ENCODE measurements at regions not wholly inside any gene's neighbourhood (a gene's known extent, or its start where the extent isn't known, plus 50 kb on each side); places are given as distances from the start of the nearest gene placed in this dataset.

DNA sequence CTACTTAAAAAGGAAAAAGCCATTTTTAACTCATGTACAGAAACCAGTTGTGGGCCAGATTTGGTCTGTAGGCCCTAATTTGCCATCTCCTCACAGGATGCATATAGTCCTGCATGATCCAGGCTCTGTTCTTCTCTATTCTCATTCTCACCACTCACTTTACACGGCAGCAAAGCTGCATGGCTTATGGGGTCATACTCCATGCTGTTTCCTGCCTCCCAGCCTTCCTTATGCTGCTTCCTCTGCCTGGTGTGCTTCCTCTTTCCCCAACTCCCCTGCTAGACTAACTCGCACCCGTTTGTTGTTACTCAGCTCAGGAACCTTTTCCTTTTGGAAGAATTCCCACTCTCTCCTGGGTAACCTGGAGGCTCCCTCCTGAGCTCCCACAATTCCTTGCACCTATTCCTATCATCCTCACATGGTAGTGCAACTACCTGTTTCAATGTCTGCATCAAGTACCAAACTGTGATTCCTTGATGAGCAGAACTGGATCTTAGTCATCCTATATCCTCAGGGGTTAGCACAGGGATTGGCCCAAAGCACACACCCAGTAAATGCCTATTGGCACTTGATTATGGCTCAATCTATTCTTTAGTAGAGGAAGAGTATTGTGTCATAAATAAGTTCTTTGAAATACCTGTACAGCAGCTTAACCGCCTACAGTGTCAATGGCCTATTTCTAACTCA is 172.1 kb upstream of the MITF start (continued):
- TF ChIP-seq FOXS1 (CRISPR knock-in tag; IDR thresholded peaks at IDR 0.05): no peak

- ChIA-PET CTCF (no interaction called here), POLR2A (no interaction called here)
- no peak for TF ChIP-seq NFE2L2 (conservative IDR thresholded peaks at IDR 0.05; ENCODE audit: low read length)
- no peak for TF ChIP-seq SREBF2 (IDR thresholded peaks at IDR 0.05)
- TF ChIP-seq, protein P1, sequence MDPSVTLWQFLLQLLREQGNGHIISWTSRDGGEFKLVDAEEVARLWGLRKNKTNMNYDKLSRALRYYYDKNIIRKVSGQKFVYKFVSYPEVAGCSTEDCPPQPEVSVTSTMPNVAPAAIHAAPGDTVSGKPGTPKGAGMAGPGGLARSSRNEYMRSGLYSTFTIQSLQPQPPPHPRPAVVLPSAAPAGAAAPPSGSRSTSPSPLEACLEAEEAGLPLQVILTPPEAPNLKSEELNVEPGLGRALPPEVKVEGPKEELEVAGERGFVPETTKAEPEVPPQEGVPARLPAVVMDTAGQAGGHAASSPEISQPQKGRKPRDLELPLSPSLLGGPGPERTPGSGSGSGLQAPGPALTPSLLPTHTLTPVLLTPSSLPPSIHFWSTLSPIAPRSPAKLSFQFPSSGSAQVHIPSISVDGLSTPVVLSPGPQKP (IDR thresholded peaks at IDR 0.05; ENCODE audit: low read depth, low read length): no peak
- TF ChIP-seq HEYL (CRISPR knock-in tag; IDR thresholded peaks at IDR 0.05): no peak
- TF ChIP-seq ZSCAN20 (CRISPR knock-in tag; IDR thresholded peaks at IDR 0.05): no peak
- TF ChIP-seq FOSB (CRISPR knock-in tag; IDR thresholded peaks at IDR 0.05): no peak
- no peak for TF ChIP-seq ZNF302 (CRISPR knock-in tag; IDR thresholded peaks at IDR 0.05)
- TF ChIP-seq CHD2 (IDR thresholded peaks at IDR 0.05; ENCODE audit: low read length, partially characterized antibody): no peak
- no peak for TF ChIP-seq MAFK (IDR thresholded peaks at IDR 0.05; ENCODE audit: partially characterized antibody)
- no peak for TF ChIP-seq RNF2 (IDR thresholded peaks at IDR 0.05; ENCODE audit: borderline replicate concordance, low read depth)
- no peak for TF ChIP-seq JUN (IDR thresholded peaks at IDR 0.05)
- TF ChIP-seq HES2 (IDR thresholded peaks at IDR 0.05): no peak
- no peak for TF ChIP-seq CEBPB (IDR thresholded peaks at IDR 0.05)
- H3K4me2 ChIP-seq: no peak overlapping the region
- no peak for DNase-seq (ENCODE audit: low read depth in 1 of 2, low spot score in 1 of 2)
- no peak for FAIRE-seq
- no peaks in the 10 kb centered on the region for H3K9me3 ChIP-seq
- H3K4me3 ChIP-seq: no peak overlapping the region
- no peaks in the 10 kb centered on the region for H3K4me1 ChIP-seq
- H3K27ac ChIP-seq: no peak overlapping the region
- WGBS (ENCODE audit: missing lambda C conversion rate): 78% methylated on average over 4 of the region's 4 CpGs
- no peak for ATAC-seq
Observed at GRCh38 chr3:69566275-69566674, 173.0 kb upstream of the MITF start.

GRCh38 chr3:69565316-69565715 is 173.9 kb upstream of the MITF start:
- 36% methylated on average over 4 of the region's 4 CpGs for WGBS (ENCODE audit: missing lambda C conversion rate)
- ATAC-seq: no peak
- POLR2A ChIA-PET: no interaction called here

GRCh38 chr3:69563981-69564380 is 175.3 kb upstream of the MITF start:
- Histone ChIP-seq H3K27ac (no peak overlapping the region), H3K4me1 (no peaks in the 10 kb centered on the region), H3K4me2 (no peak overlapping the region), H3K4me3 (no peak overlapping the region), H3K9me3 (no peaks in the 10 kb centered on the region)
- no peak for DNase-seq (ENCODE audit: low read depth in 1 of 2, low spot score in 1 of 2)
- no peak for ATAC-seq
- ChIA-PET POLR2A (no interaction called here), CTCF (no interaction called here)
- FAIRE-seq: no peak
- TF ChIP-seq HOXB13 (CRISPR knock-in tag; IDR thresholded peaks at IDR 0.05; ENCODE audit: low read depth): no peak
- no peak for TF ChIP-seq RAD21 (conservative IDR thresholded peaks at IDR 0.05 in 1 of 2, IDR thresholded peaks at IDR 0.05 in 1 of 2)
- no peak for TF ChIP-seq EP300 (IDR thresholded peaks at IDR 0.05)
- TF ChIP-seq HOXB5 (CRISPR knock-in tag; IDR thresholded peaks at IDR 0.05): no peak
- TF ChIP-seq, protein P2, sequence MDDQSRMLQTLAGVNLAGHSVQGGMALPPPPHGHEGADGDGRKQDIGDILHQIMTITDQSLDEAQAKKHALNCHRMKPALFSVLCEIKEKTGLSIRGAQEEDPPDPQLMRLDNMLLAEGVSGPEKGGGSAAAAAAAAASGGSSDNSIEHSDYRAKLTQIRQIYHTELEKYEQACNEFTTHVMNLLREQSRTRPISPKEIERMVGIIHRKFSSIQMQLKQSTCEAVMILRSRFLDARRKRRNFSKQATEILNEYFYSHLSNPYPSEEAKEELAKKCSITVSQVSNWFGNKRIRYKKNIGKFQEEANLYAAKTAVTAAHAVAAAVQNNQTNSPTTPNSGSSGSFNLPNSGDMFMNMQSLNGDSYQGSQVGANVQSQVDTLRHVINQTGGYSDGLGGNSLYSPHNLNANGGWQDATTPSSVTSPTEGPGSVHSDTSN (IDR thresholded peaks at IDR 0.05): no peak
- no peak for TF ChIP-seq MAFK (IDR thresholded peaks at IDR 0.05; ENCODE audit: partially characterized antibody)
- TF ChIP-seq RNF2 (IDR thresholded peaks at IDR 0.05; ENCODE audit: borderline replicate concordance, low read depth): no peak
- no peak for TF ChIP-seq POLR2AphosphoS2 (conservative IDR thresholded peaks at IDR 0.05; ENCODE audit: low read length)
- no peak for TF ChIP-seq TP53 (CRISPR knock-in tag; IDR thresholded peaks at IDR 0.05)
- TF ChIP-seq POLR2A (IDR thresholded peaks at IDR 0.05; ENCODE audit: low read length): no peak
- TF ChIP-seq, protein P3, sequence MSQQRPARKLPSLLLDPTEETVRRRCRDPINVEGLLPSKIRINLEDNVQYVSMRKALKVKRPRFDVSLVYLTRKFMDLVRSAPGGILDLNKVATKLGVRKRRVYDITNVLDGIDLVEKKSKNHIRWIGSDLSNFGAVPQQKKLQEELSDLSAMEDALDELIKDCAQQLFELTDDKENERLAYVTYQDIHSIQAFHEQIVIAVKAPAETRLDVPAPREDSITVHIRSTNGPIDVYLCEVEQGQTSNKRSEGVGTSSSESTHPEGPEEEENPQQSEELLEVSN (IDR thresholded peaks at IDR 0.05; ENCODE audit: borderline replicate concordance, low read depth): no peak
- TF ChIP-seq, protein P4, sequence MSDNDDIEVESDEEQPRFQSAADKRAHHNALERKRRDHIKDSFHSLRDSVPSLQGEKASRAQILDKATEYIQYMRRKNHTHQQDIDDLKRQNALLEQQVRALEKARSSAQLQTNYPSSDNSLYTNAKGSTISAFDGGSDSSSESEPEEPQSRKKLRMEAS (IDR thresholded peaks at IDR 0.05): no peak
- no peak for TF ChIP-seq MYC (IDR thresholded peaks at IDR 0.05; ENCODE audit: borderline replicate concordance, low read length)
- no peak for TF ChIP-seq GATA3 (IDR thresholded peaks at IDR 0.05; ENCODE audit: borderline replicate concordance)
- TF ChIP-seq ZNF302 (CRISPR knock-in tag; IDR thresholded peaks at IDR 0.05): no peak
- no peak for TF ChIP-seq ZC3H11A (IDR thresholded peaks at IDR 0.05)
- 66% methylated on average over 5 of the region's 5 CpGs for WGBS (ENCODE audit: missing lambda C conversion rate)

More at GRCh38 chr3:69565316-69565715, 173.9 kb upstream of the MITF start:
- CTCF ChIA-PET: no interaction called here
- DNase-seq (ENCODE audit: low read depth in 1 of 2, low spot score in 1 of 2) (no peak), FAIRE-seq (no peak)
- Histone ChIP-seq H3K4me2 (no peak overlapping the region), H3K4me1 (no peaks in the 10 kb centered on the region), H3K4me3 (no peak overlapping the region), H3K27ac (no peak overlapping the region), H3K9me3 (no peaks in the 10 kb centered on the region)
- TF ChIP-seq KDM1A (IDR thresholded peaks at IDR 0.05; ENCODE audit: low read depth) (no peak), HOXB5 (CRISPR knock-in tag; IDR thresholded peaks at IDR 0.05) (no peak), POLR2A (IDR thresholded peaks at IDR 0.05; ENCODE audit: low read length) (no peak), JUN (IDR thresholded peaks at IDR 0.05) (no peak)
- TF ChIP-seq, protein P3 (IDR thresholded peaks at IDR 0.05; ENCODE audit: borderline replicate concordance, low read depth): no peak
